ENCODE measurements at regions not wholly inside any gene's neighbourhood (a gene's known extent, or its start where the extent isn't known, plus 50 kb on each side); places are given as distances from the start of the nearest gene placed in this dataset.

- Histone ChIP-seq H3K4me1 (no peaks in the 10 kb centered on the region), H3K9me3 (no peaks in the 10 kb centered on the region), H3K36me3 (no peaks in the 10 kb centered on the region), H3K27me3 (no peaks in the 10 kb centered on the region), H3K27ac (no peak overlapping the region), H3K4me3 (no peak overlapping the region)
- TF ChIP-seq POLR2A (IDR thresholded peaks at IDR 0.05) (no peak), POLR2AphosphoS5 (IDR thresholded peaks at IDR 0.05) (no peak), CTCF (IDR thresholded peaks at IDR 0.05) (no peak), EP300 (IDR thresholded peaks at IDR 0.05) (no peak)
- WGBS, result 79% methylated on average over 4 of the region's 4 CpGs
- DNase-seq (ENCODE audit: low spot score in 2 of 2), result no peak
These were observed 746.1 kb upstream of the MEF2C start for GRCh38 chr5:89628876-89629635.

- no peaks in the 10 kb centered on the region for H3K9me3 ChIP-seq
- H3K27ac ChIP-seq, result no peak overlapping the region
- H3K27me3 ChIP-seq, result no peaks in the 10 kb centered on the region
- DNase-seq (ENCODE audit: low spot score in 2 of 2), result no peak
- H3K4me1 ChIP-seq, result no peaks in the 10 kb centered on the region
- no peaks in the 10 kb centered on the region for H3K36me3 ChIP-seq
- WGBS, result 63% methylated on average over 2 of the region's 2 CpGs
- no peak for TF ChIP-seq POLR2A (IDR thresholded peaks at IDR 0.05)
- no peak for TF ChIP-seq CTCF (IDR thresholded peaks at IDR 0.05)
- no peak for TF ChIP-seq EP300 (IDR thresholded peaks at IDR 0.05)
- no peak for TF ChIP-seq POLR2AphosphoS5 (IDR thresholded peaks at IDR 0.05)
- no peak overlapping the region for H3K4me3 ChIP-seq
These were observed 733.0 kb upstream of the MEF2C start for GRCh38 chr5:89615839-89616518.

GRCh38 chr5:89613222-89613956 lies 730.4 kb upstream of the MEF2C start:
- 86% methylated on average over 3 of the region's 3 CpGs for WGBS

GRCh38 chr5:89606939-89607534 lies 724.1 kb upstream of the MEF2C start:
- H3K4me3 ChIP-seq, result no peak overlapping the region

More at GRCh38 chr5:89613222-89613956, 730.4 kb upstream of the MEF2C start:
- H3K4me3 ChIP-seq, result no peak overlapping the region
- DNase-seq (ENCODE audit: low spot score in 2 of 2), result no peak
- H3K4me1 ChIP-seq, result no peaks in the 10 kb centered on the region
- no peaks in the 10 kb centered on the region for H3K36me3 ChIP-seq
- no peak overlapping the region for H3K27ac ChIP-seq
- TF ChIP-seq POLR2A (IDR thresholded peaks at IDR 0.05), result no peak
- no peak for TF ChIP-seq EP300 (IDR thresholded peaks at IDR 0.05)
- TF ChIP-seq POLR2AphosphoS5 (IDR thresholded peaks at IDR 0.05), result no peak
- no peak for TF ChIP-seq CTCF (IDR thresholded peaks at IDR 0.05)
- H3K9me3 ChIP-seq, result no peaks in the 10 kb centered on the region
- no peaks in the 10 kb centered on the region for H3K27me3 ChIP-seq

More at GRCh38 chr5:89606939-89607534, 724.1 kb upstream of the MEF2C start:
- 76% methylated on average over 4 of the region's 4 CpGs for WGBS
- TF ChIP-seq POLR2A (IDR thresholded peaks at IDR 0.05) (no peak), CTCF (IDR thresholded peaks at IDR 0.05) (no peak), EP300 (IDR thresholded peaks at IDR 0.05) (no peak), POLR2AphosphoS5 (IDR thresholded peaks at IDR 0.05) (no peak)
- Histone ChIP-seq H3K4me1 (no peaks in the 10 kb centered on the region), H3K27me3 (no peaks in the 10 kb centered on the region), H3K36me3 (no peaks in the 10 kb centered on the region), H3K27ac (no peak overlapping the region), H3K9me3 (no peaks in the 10 kb centered on the region)
- no peak for DNase-seq (ENCODE audit: low spot score in 2 of 2)
